Left ventricle myocardium inferior (tissue), 1 donor: ENCODE measurements at regions not wholly inside any gene's neighbourhood (a gene's known extent, or its start where the extent isn't known, plus 50 kb on each side); places are given as distances from the start of the nearest gene placed in this dataset.

Source experiments
- DNase-seq: peaks from one replicate; pipeline ENCODE4 v3.0.0-alpha.2; 2020
- H3K27ac ChIP-seq: fragments of 200-600 bp; replicated peaks from 2 replicates; pipeline ENCODE4 v1.8.0; 2021
- H3K27me3 ChIP-seq: fragments of 200-600 bp; 2 replicates; pipeline ENCODE4 v1.8.0; 2021; ENCODE audit warnings: low read depth
- H3K36me3 ChIP-seq: fragments of 200-600 bp; 2 replicates; pipeline ENCODE4 v1.8.0; 2021
- H3K4me1 ChIP-seq: fragments of 200-600 bp; 2 replicates; pipeline ENCODE4 v1.8.0; 2021
- H3K4me3 ChIP-seq: fragments of 200-600 bp; 2 replicates; pipeline ENCODE4 v1.8.0; 2021; ENCODE audit warnings: mild to moderate bottlenecking, moderate library complexity
- H3K9me3 ChIP-seq: fragments of 200-600 bp; replicated peaks from 2 replicates; pipeline ENCODE4 v1.8.0; 2021
- intact Hi-C: fragments of 100-400 bp; cut with micrococcal nuclease; formaldehyde crosslinking; loops from one replicate; pipeline ENCODE4 v1.11.0; 2022
- TF ChIP-seq, protein P1 (sequence below): fragments of 200-600 bp; IDR thresholded peaks from 2 replicates; pipeline ENCODE4 v1.8.0; 2021; ENCODE audit warnings: antibody characterized with exemption, mild to moderate bottlenecking, borderline replicate concordance
- donor health status: DM: no; HTN: yes; CAD: no; lungs with severe emphysema.

DNA sequence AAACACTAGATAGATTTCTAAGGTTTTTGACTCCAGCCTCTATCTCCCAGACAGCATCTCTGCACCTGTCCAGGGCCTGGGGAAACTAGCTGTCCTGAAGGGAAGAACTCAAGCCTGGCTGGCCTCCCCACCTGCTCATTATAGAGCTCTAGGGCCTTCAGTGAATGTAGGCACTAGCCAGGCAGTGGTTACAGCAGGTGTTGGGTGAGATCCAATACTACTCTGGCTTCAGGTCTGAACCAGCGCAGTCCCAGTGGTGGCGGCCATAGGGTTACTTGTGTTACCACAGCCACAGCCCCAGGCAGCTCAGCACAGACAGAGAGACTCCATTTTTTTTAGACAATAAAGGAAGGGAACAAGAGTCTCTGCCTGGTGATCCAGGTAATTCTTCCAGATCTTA is 449.2 kb downstream of the IRX1 start:
- H3K4me3 ChIP-seq, result no peak overlapping the region
- H3K27ac ChIP-seq, result no peak overlapping the region
- peaks cover 27% of the 10 kb centered on the region for H3K4me1 ChIP-seq
- DNase-seq, result no peak
- intact Hi-C loops, result no loop called here
- TF ChIP-seq, protein P1, sequence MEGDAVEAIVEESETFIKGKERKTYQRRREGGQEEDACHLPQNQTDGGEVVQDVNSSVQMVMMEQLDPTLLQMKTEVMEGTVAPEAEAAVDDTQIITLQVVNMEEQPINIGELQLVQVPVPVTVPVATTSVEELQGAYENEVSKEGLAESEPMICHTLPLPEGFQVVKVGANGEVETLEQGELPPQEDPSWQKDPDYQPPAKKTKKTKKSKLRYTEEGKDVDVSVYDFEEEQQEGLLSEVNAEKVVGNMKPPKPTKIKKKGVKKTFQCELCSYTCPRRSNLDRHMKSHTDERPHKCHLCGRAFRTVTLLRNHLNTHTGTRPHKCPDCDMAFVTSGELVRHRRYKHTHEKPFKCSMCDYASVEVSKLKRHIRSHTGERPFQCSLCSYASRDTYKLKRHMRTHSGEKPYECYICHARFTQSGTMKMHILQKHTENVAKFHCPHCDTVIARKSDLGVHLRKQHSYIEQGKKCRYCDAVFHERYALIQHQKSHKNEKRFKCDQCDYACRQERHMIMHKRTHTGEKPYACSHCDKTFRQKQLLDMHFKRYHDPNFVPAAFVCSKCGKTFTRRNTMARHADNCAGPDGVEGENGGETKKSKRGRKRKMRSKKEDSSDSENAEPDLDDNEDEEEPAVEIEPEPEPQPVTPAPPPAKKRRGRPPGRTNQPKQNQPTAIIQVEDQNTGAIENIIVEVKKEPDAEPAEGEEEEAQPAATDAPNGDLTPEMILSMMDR, result no peak
- no peaks in the 10 kb centered on the region for H3K36me3 ChIP-seq
- H3K9me3 ChIP-seq, result no peaks in the 10 kb centered on the region
- H3K27me3 ChIP-seq, result no peaks in the 10 kb centered on the region

DNA sequence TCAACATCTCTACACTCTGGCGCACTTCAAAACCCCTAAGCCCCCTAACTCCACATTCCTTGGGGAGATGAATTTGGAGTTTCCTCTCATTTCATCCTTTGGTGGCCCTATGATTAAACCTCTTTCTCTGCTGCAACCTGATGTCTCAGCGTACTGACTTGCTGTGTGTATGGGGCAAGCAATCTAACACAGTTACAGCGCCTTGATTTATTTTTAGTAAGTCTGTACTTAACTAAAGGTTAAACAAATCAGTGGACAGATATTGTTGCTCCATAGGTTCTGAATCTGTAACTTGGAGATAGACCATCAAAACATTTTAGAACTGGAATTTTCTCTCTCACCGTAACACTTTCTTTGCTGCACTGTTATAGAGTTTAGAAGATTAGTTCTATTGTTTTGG is 452.8 kb downstream of the IRX1 start:
- intact Hi-C loops, result no loop called here
- H3K4me1 ChIP-seq, result peaks cover 11% of the 10 kb centered on the region
- no peaks in the 10 kb centered on the region for H3K36me3 ChIP-seq
- TF ChIP-seq, protein P1, result no peak
- peak overlapping the region; percentile 22 for H3K4me3 ChIP-seq
- no peak for DNase-seq
- no peaks in the 10 kb centered on the region for H3K27me3 ChIP-seq
- no peak overlapping the region for H3K27ac ChIP-seq
- H3K9me3 ChIP-seq, result no peaks in the 10 kb centered on the region

DNA sequence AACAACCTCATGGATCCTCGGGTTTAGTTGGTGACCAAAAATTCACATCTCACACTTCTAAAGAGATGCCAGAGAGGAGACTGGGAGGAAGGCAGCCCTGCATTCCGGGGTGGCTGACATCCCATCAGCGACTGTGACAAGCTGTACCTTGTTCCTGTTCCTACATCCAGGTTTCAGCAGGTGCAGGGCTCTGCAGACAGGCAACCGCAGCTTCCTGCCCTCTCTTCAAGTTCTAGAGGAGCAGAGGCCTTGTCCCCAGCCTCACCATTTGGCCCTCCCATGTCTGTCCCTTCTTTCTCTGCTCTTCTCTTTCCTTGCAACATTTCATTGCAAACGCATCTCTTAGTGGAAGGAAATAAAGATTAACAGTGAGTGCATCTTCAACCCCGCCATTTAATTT is 454.6 kb downstream of the IRX1 start:
- H3K9me3 ChIP-seq, result peaks cover 4% of the 10 kb centered on the region
- H3K36me3 ChIP-seq, result no peaks in the 10 kb centered on the region
- H3K27me3 ChIP-seq, result no peaks in the 10 kb centered on the region
- TF ChIP-seq, protein P1, result no peak
- intact Hi-C loops, result no loop called here
- peaks cover 5% of the 10 kb centered on the region for H3K4me1 ChIP-seq
- DNase-seq, result no peak
- no peak overlapping the region for H3K27ac ChIP-seq
- H3K4me3 ChIP-seq, result no peak overlapping the region

DNA sequence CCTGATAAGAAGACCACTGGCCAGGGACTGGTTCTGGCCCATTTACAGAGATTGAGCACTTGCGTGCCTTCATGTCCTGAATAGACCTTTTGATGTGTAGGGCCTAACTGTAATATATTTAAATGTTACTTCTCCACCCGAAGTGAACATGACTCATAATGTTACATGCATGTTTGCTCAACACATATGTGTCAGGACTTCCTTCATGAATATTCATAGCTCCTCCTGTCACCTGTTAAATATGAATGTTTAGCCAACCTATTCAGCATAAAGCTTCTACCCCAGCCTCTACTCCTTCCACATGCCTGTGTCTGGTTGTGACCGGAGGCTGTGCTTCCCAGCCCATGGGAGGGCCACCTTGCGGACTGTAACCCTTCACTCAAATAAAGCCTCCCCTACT is 457.5 kb downstream of the IRX1 start:
- DNase-seq, result no peak
- peaks cover 4% of the 10 kb centered on the region for H3K9me3 ChIP-seq
- intact Hi-C loops, result no loop called here
- no peak overlapping the region for H3K4me3 ChIP-seq
- no peaks in the 10 kb centered on the region for H3K36me3 ChIP-seq
- H3K27ac ChIP-seq, result no peak overlapping the region
- TF ChIP-seq, protein P1, result no peak
- peaks cover 3% of the 10 kb centered on the region for H3K4me1 ChIP-seq
- H3K27me3 ChIP-seq, result no peaks in the 10 kb centered on the region

DNA sequence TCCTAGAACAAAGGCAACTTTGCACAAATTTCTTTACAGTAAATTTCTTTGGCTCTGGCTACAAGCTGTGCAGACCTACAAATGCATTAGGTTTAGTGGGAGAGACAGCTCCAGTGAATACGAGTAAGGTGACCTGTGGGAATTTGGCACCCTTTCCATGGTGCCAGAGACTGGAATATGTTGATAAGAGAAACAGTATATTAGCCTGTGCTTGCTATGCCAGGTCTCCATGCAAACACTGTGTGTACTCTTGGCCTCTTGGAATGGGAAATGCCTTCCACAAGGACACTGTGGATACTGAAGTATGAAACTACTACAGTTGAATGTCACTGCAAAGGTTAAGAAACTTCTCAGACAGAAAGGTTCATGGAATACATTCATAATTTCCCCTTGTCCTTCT is 458.5 kb downstream of the IRX1 start:
- no peak for DNase-seq
- peaks cover 4% of the 10 kb centered on the region for H3K9me3 ChIP-seq
- intact Hi-C loops, result no loop called here
- no peaks in the 10 kb centered on the region for H3K27me3 ChIP-seq
- no peak overlapping the region for H3K4me3 ChIP-seq
- TF ChIP-seq, protein P1, result no peak
- no peaks in the 10 kb centered on the region for H3K36me3 ChIP-seq
- peaks cover 5% of the 10 kb centered on the region for H3K4me1 ChIP-seq
- H3K27ac ChIP-seq, result no peak overlapping the region

DNA sequence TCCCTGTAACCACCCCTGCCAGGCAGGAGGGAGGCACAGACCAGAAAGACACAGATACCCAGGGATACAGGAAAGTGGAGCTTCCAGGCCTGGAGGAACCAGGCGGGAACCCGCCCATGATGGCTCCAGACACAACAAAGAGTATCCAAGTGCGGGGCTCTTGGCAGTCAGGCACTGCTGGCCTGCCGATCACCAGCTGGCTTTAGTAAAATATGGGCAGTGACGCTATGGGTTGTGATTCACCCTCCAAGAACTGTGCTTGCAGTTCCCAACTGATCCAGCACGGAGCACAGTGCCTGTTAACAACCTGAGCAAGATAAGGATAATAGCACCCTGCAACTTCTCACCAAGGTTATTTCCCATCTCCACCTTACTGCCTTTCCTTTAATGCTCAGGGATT is 463.3 kb downstream of the IRX1 start:
- H3K9me3 ChIP-seq, result peaks cover 4% of the 10 kb centered on the region
- H3K36me3 ChIP-seq, result no peaks in the 10 kb centered on the region
- intact Hi-C loops, result no loop called here
- peak; percentile 39 for DNase-seq
- no peak overlapping the region for H3K27ac ChIP-seq
- H3K4me1 ChIP-seq, result peaks cover 8% of the 10 kb centered on the region
- H3K27me3 ChIP-seq, result no peaks in the 10 kb centered on the region
- TF ChIP-seq, protein P1, result peak; percentile 36
- no peak overlapping the region for H3K4me3 ChIP-seq
